Prostate gland (tissue), 2 donors: ENCODE measurements at regions not wholly inside any gene's neighbourhood (a gene's known extent, or its start where the extent isn't known, plus 50 kb on each side); places are given as distances from the start of the nearest gene placed in this dataset.

ENCODE experiments used
- CTCF ChIP-seq, 4 experiments: fragments of 200-600 bp in 2 of 4; fragments of 450-650 bp in 2 of 4; sonication (generic) in 2 of 4; IDR thresholded peaks; 1 replicate in 3 of 4; 2 replicates in 1 of 4; pipeline ENCODE4 v1.5.1; 2016 to 2019; ENCODE audit warnings: antibody characterized with exemption in 4 of 4, mild to moderate bottlenecking in 2 of 4, moderate library complexity in 2 of 4
- POLR2AphosphoS5 ChIP-seq: sonication (generic); formaldehyde crosslinking; IDR thresholded peaks from one replicate; pipeline ENCODE4 v1.6.1; 2017; ENCODE audit warnings: antibody characterized with exemption

GRCh38 chr16:54846766-54847165 is 83.9 kb upstream of the IRX5 start:
- TF ChIP-seq POLR2AphosphoS5: no peak
- no peak for TF ChIP-seq CTCF (IDR thresholded peaks at IDR 0.05)
